Fibroblast of the conjunctiva (primary cell): ENCODE measurements at regions not wholly inside any gene's neighbourhood (a gene's known extent, or its start where the extent isn't known, plus 50 kb on each side); places are given as distances from the start of the nearest gene placed in this dataset.
A peak's percentile ranks its signal among the peaks of the same experiment; 100 is the strongest.

Experiments
- DNase-seq: peaks from one replicate; pipeline ENCODE4 v3.0.0-alpha.2; 2010; ENCODE audit warnings: low read depth

DNA sequence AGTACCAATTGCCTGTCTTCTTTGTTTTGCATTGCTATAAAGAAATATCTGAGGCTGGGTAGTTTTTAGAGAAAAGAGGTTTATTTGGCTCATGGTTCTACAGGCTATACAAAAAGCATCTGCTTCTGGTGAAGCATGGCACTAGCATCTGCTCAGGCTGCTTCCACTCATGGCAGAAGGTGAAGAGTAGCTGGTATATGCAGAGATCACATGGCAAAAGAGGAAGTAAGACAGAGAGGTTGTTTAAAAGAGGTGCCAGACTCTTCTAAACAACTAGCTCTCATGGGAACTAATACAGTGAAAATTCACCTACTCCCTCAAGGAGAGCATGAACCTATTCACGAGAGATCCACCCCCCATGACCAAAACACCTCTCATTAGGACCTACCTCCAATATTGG is 56.7 kb upstream of the GUCA2B start:
- DNase-seq: no peak

DNA sequence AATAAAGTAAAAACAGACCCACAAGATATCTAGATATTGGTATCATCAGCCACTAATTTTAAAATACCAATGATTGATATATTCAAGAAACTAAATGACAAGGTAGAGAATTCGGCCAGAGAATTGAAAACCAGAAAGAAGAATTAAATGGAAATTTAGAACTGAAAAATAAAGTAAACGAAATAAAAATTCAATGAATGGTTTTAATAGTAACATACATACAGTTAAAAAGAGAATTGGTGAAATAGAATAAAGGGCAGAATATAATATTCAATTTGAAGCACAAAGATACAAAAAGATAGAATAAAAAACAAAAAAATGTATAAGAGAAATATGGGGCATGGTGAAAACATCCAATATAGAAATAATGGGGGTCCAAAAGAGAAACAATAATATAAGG is 64.0 kb upstream of the GUCA2B start:
- DNase-seq: no peak

DNA sequence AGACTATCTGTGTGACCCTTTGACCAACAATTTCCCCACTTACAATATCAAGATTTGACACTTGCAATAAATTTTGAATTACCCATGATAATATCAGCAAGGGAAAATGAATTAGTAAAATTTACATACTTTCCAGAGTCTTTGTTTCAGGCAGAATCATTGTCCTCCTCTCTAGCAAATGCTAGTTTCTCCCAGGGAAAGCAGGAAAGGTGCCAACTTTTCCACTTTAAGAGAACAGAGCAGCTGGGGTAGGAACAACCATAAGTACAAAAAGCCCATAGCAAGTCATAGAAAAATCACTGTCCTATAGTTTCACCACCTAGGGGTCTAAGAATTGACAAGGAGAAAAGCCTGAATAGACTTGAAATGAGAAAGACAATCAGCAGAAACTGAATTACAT is 67.1 kb upstream of the GUCA2B start:
- no peak for DNase-seq

DNA sequence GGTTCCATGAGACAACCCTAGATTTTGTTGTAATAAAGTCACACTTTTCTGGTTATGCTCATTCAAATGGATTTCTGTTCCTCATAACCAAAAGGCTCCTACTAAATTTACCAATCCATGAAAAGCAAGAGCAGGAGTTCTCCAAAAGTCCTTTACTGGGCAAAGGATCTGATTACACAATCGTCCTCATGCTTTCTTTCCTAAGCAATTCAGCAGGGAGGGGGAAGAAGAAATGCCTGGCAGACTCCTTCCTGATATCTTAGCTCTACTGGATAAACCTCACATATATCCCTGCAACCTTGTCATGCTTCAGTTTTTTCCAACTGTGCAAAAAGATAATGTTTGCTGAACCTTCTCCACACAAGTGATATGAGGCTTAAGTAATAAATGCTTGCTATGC is 67.6 kb upstream of the GUCA2B start:
- DNase-seq: no peak

DNA sequence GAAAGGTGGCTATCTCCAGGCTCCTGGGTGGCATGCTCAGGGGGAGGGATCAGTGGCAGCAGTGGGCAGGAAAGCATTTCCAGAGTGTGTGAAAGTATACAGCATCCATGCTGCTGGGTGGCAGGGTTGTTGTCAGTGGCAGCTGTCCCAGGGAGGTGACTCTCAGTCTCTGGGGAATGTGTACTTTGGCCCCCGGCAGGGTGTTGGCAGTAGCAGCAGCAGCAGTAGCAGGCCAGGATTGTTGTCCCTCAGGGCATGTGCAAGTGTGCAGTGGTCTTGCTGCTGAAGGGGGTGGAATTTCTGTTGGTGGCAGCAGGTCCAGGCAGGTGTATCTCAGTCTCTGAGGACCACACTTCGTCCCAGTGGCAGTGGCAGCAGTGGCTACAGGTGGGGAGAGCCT is 71.7 kb upstream of the GUCA2B start:
- DNase-seq: no peak

DNA sequence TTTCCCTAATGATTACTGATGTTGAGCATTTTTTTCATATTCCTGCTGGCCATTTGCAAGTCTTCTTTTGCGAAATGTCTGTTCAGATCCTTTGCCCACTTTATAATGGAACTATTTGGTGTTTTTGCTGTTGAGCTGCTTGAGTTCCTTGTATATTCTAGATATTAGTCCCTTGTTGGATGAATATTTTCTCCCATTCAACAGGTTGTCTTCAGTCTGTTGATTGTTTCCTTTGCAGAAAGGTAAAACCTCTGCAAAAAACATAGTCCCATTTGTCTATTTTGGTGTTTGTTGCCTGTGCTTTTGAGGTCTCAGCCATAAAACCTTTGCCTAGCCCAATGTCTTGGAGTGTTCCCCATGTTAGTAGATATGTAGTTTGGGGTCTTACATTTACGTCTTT is 78.0 kb upstream of the GUCA2B start:
- DNase-seq: no peak

DNA sequence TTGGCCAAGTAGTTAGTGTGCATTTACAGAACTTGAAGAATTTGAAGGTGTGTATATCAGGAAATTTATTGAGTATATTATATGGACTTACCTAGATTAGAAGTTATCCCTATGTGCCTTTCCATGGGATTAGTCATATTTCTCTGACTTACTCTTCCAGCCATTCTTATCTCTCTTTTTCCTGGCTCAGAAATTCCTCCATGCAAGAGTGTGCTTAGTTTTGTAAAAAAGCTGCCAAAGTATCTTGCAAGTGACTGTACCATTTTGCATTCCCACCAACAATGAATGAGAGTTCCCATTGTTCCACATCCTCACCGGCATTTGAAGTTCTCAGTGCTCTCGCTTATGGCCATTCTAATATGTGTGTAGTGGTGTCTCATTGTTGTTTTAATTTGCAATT is 82.2 kb upstream of the GUCA2B start:
- no peak for DNase-seq

DNA sequence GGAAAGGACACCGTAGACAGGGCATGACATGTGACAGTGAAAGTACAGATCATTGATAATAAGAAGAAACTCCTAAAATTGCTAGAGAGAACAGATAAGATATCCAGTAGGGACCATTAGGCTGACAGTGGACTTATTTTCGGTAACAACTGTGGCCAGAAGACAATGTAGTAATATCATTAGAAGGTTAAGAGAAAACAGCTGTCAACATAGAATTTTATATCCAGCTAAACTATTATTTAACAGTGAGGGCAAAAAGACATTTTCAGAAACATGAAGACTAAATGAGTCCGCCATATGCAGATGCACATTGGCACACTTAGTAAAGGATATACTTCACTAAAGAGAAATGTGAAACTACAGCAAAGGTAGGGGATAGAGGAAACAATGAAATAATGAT is 95.4 kb upstream of the GUCA2B start:
- no peak for DNase-seq

DNA sequence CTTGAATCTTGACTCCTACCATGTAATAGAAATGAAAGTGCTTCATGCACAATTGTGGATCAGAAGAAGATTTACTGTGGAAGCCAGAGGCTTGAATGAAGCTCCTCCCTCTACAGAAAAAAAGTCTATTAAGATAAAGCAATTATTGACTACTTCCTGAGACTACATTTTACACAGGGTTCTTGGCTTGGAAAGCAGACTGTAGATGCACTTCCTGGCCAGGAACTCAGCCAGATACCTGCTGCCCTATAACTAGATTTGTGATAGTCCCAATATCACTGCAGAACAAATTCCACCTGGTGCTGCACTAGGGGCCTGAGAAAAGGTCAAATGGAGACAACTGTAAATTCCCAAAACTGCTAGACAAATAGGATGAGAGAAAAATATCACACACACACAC is 96.8 kb upstream of the GUCA2B start:
- no peak for DNase-seq

DNA sequence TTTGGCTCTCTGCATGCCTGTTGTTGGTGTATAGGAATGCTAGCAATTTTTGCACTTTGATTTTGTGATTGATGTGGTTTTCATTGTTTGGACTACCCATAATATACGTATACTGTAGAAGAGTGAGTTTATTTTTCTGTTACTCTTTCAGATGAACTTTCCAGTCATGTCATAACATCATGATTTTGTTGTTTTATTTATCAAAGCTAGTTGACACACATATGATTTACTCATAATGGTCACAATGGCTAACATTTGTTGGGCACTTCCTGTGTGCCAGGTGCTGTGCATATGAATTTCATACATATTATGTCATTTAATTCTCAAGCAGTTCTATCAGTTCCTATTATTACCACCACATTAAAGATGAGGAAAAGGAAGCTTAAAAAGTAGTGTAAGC is 98.1 kb upstream of the GUCA2B start:
- no peak for DNase-seq

DNA sequence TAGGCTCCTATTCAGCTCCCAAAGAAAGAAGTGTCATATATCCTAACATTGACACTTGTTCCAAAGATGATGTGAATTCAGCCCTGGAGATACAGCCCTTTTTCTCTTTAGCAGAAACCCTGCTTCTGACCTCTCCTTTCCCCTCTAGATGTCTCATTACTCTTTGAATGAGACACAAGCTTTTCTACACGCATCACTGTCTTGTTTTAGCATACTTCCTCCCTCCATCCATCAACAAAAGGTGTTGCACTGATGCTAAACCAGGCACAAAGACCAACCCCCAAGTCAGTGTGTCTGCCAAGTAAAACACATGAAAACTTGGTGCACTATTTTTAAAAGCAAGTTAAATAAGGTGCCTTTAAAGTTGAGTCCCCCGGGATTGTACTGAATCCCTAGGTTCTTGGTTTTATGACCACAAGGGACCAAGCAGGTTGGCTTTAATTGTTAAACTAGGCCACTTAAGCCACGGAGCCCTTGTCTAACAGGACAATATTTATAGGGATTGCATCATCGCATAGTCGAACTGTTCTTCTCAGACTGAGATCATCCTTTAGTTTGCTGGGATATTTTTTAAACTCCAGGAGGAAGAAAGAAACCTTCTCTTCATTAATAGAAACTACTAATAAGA is 101.0 kb upstream of the GUCA2B start:
- no peak for DNase-seq

DNA sequence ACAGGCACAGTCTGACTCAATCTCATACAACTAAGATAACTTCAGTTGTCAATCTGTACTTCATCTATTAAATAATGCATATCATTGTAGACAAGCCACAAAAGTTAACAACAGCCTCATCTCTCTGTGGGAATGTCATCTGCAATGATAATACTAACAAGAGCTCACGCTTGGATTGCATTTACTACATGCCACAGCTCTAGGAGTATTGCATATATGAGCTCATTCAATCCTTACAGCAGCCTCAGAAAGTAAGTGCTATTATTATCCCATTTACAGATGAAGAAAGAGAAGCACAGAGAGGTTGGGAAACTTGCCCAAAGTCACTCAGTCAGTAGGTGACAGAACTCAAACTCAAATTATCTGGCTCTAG is 105.7 kb upstream of the GUCA2B start:
- DNase-seq: no peak

DNA sequence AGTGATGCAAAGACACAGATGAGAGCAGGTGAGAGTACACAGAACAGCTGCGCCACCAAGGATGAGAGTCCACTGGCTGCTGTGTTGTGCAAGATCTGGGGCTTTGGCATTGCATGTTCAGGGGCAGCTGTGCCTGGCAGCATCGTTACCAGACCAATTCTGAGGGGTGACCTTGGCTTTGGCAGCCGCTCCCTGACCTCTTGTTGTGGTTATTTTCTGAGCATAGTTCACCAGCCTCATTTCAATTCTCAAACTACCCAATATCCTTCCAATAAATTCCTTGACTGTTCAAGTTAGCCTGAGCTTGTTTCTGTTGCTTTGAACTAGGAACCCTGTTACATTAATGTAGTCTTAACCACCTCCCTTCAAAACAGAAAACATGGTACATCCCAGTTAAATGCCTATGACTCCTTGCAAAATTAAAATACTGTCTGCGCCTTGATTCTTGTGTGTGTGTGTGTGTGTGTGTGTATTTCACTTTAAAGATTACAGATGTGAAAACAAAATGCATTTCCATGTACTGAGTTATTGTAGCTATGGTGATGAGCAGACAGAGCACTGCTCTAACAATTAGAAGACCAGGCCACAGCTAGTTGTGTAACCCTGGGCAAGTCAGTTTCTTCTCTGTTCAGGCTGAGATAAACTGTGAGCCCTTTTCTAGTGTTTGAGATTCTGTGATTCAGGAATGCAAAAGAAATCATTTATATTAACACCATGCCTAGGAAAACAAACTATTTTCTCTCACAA is 106.3 kb upstream of the GUCA2B start:
- no peak for DNase-seq

DNA sequence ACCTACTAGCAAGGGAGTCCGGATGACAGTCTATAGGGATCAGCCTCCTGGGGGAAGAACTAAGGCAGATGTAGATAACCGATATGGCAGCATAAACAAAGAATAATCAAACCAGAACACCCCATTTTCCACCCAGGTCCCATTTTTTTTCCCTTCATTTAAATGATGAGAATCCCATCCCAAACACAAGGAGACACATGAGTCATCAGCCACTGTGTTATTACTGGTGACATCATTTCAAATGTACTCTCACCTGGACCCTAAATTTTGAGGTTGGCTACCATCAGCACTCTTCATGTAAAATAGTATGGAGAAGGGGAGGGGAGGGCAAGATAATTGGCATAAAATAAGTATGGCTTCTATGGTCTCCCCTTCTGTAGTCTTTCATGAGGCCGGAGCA is 108.9 kb upstream of the GUCA2B start:
- DNase-seq: no peak

DNA sequence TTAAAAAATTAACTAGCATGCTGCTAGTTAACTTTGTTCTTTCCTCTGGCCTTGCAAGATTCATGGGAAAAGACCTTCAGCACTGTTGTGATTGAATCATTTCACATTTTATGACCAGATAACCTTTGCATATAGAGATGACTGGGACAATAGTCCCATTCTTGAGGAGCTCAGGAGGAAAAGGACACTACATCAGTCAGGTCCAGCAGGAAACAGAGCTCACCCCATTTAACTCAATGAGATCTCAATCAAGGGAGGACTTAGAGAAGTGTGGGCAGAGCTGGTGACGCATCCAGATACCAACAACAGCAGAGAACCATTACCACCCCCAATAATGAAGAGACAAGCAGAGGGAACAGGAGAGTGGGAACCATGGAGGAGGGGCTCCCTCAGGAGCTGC is 109.4 kb upstream of the GUCA2B start:
- no peak for DNase-seq

DNA sequence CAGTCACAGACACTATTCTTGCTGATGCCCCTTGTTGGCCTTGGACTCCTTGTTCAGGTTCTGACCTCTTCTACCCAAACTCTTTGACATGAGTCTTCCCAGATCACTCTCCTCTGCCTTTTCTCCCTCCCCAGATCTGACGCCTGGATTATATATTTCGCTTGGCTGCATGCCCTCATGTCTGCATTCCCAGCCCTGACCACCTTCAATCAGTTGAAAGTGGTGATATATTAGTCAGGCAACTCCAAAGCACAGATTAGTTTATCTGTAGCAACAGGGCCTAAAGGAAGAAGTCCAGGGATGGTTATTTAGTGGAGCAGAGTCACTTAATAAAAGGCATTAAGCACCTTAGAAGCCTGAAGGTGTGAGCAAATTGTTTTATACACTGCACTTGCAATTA is 110.0 kb upstream of the GUCA2B start:
- DNase-seq: no peak

DNA sequence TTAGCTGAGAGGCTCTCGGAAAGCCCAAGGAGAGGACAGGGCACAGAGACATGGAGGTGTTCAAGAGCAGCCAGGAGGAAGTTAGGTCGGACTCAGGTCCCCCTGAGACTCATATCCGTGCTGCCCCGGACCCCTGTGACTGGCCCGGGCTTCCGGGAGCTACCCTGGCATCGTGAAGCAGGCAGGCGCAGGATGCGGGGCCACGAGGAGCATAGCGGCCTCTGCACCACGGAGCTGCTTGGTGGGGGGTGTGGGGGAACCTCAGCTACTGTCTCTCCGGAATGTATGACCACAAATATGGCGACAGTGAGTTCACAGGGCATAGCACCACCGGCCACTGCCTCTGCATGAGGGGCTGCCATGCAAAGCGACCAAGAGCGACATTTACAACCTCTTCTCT is 112.2 kb upstream of the GUCA2B start:
- no peak for DNase-seq

DNA sequence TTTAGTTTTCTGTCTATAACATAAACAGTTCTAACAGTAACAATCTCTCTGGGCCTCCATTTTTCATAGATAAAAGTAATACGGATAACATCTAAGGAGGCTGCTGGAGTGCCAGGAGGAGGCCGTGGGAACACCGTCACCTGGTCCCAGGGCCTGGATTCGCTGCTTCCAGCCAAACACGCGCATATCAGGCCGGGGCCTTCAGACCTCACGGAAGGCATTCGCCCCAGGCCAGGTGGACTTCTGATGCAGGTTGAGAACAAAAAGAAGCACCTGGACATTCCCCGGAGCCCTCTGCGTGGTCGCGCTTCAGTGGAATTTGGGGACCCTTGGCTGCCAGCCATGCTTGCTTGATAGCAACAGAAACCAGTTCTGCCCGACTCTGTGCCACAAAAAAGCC is 113.1 kb upstream of the GUCA2B start:
- DNase-seq: no peak

DNA sequence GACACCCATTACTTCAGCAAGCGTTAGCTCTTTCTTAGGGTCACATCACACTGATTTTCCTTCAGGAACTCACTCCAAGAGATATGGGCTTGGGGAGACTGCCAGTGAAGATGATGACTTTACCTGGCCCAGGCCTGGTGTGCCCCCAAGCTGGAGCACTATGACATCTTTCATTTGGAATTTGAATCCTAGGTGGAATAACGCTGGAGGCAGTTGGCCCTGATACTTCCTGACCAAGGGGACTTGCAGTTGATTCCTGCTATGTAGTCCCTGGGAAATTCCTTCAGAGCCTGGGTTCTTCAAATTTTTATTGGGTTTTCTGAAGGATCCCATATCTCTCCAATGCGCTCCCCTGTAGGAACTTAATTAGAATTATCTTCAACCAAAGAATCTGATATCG is 114.9 kb upstream of the GUCA2B start:
- no peak for DNase-seq

DNA sequence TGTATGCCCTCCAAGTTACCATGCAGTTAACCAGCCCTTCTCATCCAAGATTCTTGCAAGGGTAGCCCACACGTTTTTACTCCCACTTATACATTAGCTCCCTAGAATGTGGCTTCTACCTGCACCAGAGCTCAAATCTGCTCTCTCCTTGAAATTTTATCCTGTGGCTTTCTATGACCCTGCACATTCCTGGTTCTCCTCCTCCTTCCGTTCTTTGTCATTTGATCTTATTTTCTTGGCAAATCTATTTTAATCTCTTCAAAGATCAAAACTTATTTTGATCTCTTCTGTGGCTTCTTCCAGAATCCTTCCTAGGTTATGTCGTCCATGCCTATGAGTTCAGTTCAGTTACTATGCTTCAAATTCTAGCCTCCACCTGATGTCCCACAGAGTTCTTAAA is 115.6 kb upstream of the GUCA2B start:
- DNase-seq: no peak

DNA sequence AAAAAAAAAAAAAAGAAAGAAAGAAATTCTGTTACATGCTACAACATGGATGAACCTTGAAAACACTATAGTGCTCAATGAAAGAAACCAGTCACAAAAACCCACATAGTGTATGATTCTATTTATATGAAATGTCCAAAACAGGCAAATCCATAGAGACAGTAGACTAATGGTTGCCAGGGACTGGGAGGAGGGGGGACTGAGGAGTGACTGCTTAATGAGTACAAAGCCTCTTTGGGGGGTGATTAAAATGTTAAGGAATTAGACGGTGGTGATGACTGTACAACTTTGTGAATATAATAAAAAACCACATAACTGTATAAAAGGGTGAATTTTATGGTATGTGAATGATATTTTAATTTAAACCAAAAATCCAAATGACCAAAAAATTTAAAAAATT is 116.0 kb upstream of the GUCA2B start:
- no peak for DNase-seq

DNA sequence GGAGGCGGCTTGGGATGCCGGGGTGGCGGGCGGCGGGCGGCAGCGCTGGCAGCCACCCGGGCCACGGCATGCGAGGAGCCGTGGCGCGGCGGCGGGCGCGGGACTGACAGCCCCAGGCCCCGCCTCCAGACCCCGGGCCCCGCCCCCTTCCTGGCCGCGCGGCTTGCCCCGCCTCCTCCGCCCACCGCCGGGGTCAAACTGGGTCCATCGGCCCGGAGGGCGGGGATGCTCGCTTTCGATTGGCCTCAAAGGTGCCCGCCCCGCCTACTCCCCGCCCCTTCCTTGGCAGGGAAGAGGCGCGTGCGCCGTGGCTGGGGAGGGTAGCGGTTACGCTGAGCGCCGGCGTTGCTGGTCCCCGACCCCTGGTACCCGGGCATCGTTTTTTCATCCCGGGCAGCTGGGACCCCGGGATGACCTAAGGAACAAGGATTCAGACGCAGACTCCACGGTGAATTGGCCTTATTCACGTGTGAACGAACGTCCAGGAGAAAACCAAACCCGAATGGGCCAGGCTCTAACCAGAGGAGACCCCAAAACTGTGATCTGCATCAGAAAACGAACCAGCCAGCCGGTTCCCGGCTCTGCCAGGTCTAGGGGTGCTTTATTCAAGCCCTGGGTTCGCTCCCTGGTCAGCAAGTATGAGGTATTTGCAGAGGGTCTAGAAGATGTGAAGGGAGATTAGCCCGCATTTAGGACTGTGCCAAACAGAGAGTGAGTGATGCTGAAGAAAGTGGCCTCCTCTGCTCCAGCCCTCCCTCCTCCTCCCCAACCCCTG is 117.2 kb upstream of the GUCA2B start:
- DNase-seq: peak; percentile 76

DNA sequence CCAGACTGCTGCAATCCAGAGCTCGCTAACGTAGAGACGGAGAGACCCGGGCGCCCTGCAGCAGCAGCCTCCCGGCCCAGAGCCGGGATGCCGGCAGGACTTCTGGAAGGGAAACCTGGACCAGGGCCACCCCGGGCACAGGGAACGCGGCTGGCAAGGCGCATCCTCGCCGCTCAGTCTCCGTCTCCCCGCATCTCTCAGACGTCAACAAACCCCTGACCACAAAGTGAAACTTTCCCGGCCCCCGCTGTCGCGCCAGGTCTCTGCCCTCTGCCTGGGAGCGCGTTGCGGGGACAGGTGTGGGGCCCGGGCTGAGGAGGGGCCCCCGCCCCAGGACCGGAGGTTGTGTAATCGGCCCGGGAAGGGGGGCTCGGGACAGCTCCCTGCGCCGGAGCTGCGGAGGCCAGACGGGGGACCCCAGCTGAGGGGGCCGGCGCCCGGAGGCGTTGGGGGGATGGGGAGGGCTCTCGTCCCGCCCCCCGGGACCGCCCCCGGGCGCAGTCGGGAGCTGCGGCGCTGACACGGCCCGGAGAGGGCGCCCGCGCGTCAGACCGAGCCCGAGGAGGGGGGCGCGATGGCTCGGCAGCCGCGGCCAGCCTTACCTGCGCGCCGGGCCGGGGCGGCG is 116.6 kb upstream of the HIVEP3 start:
- no peak for DNase-seq
